Renal pelvis (tissue), 1 donor: ENCODE measurements at regions not wholly inside any gene's neighbourhood (a gene's known extent, or its start where the extent isn't known, plus 50 kb on each side); places are given as distances from the start of the nearest gene placed in this dataset.
"Not testable (repeated sequence)": the region's sequence is repeated elsewhere in the genome, so short reads cannot be mapped to it uniquely, and the experiment has no call there.

Source experiments
- DNase-seq: peaks from one replicate; pipeline ENCODE4 v3.0.0-alpha.2; 2013

DNA sequence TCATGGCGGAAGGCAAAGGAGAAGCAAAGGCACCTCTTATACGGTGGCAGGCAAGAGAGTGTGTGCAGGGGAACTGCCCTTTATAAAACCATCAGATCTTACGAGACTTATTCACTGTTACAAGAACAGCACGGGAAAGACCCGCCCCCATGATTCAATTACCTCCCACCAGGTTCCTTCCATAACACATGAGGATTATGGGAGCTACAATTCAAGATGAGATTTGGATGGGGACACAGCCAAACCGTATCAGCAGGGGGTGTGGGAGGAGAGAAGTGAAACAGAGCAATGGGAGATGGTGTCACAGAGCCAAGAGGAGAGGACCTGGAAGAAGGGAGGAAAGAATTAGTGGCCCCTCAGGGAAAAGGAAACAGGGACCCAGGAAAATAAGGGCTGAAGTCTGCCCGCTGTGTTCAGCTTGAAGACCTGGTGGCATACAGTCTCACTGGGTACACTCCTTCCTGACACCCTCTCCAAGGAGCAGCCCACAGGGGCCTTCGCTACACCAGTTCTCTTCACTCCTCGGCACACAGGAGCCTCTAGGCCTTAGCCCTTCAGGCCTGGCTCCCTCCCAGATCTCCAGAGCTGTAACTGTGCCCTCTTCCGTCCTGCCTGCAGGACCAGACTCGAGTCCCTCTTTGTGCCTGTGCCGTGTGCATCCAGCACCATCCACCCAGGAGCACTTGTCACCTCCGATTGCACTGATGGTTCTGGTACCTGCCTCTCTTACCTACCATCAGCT is 262.1 kb downstream of the EIPR1 start:
- DNase-seq = no peak

DNA sequence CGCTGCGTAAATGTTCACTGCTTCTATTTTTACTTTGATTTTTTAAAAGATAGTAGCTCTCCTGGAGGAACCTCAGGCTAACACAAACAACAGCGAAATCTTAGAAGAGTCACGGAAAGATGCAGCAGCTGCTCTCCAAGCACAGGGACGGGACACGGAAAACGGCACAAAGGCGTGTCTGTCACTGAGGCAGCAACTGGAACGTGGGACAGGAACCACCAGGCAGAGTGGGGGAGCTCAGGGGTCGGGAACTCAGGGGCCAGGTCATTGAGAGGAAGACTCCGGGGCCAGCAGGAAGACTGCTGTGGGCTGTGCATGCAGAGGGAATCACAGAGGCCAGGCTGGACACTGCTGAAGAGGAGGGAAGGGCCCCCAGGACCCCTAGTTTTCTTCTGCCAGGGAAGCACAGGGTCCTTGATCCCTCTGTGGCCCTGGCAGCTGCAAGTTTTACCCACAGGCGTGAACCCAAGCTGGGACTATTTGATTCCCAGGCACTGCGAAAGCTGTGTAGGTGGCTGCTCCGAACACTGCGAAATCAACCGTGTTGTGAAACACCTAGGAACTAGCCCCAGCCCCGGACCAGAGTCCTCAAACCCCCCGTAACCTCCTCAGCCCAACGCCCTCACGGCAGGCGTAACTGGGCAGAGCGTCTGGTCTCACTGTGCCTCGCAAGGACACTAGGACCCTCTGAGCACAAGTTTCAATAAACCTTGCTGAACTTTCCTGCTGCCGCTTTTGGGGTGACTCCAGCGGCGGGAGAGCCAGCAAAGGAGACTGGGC is 263.0 kb downstream of the EIPR1 start:
- no peak for DNase-seq

DNA sequence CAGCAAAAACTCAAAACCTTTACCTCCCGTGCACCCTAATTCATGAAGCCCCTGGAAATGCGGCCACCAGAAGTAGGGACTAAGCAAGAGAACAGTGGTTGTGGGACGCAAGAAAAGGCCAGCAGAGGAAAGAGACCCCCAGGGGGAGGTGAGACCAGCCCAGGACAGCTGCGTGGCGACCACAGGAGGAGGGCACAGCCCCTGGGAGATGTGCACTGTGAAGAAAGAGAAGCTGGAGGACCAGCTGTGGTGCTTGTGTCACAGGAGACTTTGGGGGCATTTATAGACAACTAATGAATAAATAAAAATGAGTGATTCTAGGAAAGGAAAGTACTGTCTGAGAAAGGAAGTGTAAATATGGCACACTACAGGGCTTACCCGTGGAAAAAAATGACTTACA is 263.8 kb downstream of the EIPR1 start:
- no peak for DNase-seq

DNA sequence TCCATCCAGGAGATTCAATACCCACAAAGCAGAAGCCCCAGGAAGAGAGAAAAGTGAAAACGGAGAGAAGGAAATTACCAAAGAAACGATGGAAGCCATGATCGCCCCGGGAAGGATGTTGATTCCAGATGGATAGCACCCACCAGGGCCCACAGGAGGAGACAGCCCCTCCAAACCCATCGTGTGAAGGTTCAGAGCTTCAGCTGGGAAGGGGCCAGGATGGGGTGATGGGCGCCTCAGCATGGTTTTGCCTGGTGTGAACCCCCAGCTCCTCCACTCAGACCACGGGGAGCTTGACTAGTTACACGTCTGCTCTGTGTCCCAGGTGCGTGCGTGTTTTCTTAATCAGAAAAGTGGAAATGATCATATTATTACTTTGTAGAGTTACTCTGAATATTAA is 264.5 kb downstream of the EIPR1 start:
- DNase-seq = no peak

DNA sequence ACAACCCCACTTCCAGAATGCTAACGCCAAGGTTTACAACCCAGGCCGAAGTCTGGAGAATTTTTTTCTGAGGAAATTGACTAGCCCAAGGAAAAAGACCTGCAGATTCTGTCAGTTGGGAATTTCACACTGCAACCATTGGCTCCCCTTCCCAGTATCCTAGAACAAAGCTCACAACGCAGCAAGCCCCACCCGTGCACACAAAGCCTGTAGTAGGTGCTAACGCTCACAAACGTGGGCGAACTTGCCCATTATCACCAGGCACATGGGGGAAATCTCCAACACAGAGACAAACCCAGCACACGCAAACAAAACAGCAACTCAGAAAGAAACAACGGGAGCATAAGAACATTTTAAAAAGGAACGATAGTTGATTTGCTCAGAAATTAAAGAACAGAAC is 265.1 kb downstream of the EIPR1 start:
- DNase-seq = no peak

DNA sequence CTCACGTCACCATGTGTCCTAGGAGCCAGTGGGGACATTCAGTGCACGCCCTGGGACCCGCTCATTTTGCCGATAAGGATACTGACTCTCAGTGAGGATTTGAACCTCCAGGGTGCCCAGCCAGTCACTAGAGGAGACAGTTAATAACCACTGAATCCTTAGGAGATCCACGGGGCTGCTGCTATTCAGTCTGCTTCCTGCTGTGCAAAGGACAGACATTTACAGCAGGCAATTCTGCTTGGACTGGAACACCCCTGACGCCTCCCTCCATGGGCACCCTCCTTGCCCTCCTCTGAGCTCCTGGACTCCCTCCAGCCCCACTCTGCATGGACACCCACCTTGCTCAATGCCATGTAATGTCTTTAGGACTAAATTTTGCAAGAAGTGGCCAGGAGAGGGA is 265.5 kb downstream of the EIPR1 start:
- DNase-seq = no peak

DNA sequence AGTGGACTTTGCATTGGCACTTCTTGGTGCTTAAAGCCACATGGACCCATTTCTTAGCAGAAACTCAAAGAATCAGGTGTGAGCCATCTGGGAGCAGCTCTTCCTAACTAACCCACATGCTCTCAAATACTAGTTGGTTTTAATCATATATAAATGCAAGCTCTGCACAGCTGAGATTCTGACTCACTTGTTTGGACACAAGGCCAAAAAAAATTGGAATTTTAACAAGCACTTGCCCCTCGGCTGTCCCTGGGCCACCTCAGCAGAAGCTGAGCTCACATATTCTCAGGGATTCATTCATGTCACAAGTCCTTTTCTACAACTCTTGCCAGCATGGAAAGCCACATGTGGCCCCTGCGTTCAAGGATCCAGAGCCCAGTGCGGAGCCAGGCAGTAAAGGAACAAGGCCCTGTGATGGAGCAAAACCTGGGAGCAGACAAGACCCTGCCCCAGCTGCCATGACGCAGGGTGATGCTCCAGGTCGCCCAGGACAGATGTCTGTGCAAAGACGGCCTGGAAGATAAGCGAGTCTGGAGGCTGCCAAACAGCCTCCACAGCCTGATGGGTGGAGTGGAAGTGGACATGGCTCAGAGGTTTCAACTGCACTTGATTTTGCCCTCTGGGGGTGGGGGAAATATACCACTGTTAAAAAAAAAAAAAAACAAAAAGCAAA is 266.5 kb downstream of the EIPR1 start:
- no peak for DNase-seq

DNA sequence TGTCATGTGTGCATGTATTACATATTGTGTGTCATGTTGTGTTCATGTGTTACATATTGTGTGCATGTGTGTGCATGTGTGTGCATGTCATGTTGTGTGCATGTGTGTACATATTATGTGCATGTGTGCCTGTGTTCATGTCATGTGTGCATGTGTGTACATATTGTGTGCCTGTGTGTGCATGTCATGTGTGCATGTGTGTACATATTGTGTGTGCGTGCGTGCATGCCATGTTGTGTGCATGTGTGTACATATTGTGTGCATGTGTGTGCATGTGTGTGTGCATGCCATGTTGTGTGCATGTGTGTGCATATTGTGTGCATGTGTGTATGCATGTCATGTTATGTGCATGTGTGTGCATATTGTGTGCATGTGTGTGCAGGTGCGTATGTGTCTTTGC is 267.1 kb downstream of the EIPR1 start:
- no peak for DNase-seq

DNA sequence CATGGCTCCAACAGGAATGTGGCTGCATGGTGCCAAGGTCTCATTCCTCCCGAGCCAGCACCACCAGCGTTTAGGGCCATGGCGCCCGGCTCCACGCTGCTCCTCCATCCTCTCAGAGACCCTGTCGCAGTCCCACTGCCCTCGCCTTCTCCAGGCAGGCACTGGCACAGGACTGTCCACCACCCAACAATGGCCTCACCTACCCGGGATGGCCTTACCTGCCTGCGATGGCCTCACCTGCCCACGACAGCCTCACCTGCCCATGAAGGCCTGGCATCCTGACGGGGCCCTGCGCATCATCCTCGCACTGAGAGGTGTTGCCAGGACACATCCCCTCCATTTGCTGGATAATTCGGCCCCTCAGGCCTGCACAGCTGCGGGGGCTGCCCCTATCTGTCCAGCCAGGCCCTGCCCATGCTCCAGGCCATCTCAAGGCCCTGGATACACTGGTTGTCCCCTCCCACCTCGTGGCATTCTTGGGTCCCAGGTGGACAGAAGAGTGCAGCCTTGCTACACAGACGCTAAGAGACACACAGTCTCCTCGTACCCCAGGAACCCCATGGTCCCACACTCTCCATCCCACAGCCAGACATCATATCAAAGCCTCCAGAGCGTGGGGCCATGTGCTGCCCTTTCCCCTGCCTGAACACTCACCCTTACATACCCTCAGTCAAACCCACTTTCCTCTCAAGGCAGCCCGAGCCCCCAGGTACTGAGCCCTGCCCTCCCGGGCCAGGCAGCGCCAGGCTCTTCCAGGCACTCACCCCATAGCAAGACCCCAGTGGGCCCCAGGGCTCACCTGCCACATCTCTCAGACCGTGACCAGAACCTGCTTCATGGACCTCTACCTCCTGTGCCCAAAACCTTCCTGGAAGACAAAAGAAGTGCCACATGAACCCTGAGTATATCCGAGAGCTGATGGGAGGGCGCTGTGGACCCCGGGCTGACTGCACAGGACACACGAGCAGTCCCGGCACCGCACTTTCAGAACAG is 268.6 kb downstream of the EIPR1 start:
- DNase-seq = no peak

DNA sequence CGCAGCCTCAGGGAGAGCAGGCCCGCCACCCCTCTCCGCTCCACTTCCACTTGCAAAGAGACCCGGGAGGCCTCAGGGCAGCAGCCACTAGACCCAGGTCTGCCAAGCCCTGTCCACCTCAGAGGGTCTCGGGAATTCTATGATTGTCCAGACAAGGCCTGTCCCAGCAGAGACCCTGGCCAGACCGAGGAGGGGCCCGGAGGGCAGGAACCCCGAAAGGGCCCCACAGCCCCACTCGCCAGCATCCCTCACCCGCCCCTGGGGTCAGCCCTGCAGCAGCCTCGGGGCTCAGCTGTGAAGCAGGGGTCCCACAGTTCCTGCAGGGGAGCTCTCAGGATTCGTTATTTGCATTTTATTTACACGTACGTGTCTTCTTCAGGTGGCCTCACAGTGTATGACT is 269.5 kb downstream of the EIPR1 start:
- no peak for DNase-seq

DNA sequence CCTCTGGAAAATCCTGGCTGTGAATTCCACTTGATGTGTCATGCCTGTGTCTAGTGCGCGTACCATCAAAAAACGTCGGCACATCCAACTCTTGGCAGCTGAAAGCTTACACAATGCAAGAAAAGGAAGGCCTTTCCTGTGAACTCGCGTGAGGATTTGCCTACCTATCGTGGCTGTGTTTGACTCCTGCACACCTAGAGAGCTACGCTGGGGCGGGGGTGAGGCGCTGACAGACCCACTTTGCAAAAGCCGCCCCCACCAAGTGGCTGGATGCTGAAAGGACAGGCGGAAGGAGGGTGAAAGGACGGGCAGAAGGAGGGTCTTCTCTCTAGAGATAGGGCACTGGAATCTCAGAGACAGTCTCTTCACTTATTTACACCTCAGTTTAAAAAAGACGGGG is 270.1 kb downstream of the EIPR1 start:
- no peak for DNase-seq

DNA sequence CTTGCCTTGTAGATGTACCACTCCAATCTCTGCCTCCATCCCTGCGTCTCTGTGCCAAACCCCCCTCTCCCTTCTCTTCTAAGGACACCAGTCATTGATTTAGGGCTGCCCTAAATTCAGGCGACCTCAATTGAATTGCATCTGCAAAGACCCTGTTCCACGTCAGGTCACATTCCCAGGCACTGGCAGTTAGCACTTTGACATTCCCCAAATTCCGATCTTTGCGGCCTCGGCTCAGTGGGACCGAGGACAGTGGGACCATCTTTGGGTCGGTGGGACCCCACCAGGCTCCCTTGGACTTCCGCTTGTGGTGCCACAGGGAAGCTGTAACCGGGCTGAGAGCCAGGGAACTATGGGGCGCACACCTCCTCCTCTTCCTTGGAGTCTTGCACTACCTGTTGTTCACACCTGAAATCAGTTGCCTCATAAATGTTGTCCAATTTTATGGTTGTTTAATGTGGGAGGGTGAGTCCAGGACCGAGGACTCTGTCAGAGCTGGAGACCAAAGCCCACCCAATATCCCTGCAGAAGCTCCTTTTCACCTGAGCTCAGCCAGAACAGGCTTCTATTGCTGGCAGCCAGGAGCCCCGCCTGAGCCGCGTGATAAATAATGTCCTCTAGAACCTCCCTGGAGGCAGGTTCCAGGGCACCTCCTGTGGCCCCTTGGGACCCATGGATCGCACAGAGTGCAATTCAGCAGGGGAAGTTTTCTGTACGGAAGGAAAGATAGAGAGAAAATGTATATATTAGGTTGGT is 271.6 kb downstream of the EIPR1 start:
- no peak for DNase-seq

DNA sequence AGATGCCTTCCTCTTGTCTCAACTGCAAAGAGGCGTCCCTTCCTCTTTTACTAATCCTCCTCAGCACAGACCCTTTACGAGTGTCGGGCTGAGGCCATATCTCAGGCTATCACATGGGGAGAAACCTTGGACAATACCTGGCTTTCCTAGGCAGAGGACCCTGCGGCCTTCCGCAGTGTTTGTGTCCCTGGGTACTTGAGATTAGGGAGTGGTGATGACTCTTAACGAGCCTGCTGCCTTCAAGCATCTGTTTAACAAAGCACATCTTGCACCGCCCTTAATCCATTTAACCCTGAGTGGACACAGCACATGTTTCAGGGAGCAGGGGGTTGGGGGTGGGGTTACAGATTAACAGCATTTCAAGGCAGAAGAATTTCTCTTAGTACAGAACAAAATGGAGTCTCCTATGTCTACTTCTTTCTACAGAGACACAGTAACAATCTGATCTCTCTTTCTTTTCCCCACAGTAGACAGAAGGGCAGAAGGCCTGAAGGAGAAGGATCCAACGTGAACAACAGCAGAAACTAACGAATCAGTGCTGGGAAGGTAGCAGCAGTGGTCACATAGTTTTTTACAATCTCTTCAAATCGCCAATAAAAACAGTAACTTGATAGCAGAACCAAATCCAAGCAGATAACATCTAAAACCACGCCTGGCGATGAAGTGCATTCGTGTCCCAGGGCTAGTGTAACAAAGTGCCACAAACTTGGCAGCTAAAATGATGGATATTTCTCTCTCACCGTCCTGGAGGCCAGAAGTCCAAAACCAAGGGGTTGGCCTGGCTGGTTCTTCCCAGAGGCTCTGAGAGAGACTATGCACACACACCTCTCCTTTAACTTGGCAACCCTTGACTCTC is 272.4 kb downstream of the EIPR1 start:
- not testable (repeated sequence) for DNase-seq

DNA sequence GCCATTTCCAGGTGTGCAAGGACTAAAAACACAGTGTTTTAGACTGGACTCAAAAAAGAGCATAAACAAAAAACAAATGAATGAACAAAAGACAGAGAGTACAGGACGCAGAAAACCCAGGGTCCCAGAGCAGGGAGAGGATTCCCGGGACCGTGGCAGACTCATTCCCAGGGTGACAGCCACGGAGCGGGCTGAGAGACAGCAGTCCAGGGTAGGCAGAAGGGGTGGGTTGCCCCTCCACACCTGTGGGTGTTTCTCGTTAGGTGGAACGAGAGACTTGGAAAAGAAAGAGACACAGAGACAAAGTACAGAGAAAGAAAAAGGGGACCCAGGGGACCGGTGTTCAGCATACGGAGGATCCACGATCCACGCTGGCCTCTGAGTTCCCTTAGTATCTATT is 273.4 kb downstream of the EIPR1 start:
- DNase-seq = no peak

DNA sequence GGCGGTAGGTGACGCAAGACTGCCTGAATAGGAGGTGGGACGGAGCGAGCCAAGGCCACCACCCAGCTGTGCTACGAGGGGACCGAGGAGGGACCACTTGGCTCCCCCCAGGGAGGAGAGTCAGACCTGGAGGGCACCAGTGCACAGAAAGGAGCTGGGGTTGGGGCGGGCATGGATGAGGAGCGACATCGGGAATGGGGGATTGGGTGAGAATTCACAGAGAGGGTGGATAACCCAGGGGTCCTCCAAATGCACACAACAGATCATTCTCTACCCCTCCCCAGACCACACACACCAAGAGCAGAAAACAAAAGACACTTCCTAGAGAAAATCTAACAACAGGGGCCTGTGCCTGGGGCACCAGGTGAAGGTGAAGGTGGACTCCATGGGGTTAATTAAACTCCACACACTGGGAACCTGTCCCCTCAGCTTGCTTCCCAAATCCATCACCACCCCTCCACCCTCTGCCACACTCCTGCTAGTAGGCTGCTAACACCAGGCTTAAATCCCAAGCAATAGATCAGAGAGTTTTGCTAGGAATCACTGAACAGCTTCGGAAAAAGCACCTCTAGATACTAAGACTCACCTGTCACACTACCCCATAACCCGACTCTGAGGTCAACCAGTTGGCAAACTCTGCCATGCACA is 274.6 kb downstream of the EIPR1 start:
- DNase-seq = no peak

DNA sequence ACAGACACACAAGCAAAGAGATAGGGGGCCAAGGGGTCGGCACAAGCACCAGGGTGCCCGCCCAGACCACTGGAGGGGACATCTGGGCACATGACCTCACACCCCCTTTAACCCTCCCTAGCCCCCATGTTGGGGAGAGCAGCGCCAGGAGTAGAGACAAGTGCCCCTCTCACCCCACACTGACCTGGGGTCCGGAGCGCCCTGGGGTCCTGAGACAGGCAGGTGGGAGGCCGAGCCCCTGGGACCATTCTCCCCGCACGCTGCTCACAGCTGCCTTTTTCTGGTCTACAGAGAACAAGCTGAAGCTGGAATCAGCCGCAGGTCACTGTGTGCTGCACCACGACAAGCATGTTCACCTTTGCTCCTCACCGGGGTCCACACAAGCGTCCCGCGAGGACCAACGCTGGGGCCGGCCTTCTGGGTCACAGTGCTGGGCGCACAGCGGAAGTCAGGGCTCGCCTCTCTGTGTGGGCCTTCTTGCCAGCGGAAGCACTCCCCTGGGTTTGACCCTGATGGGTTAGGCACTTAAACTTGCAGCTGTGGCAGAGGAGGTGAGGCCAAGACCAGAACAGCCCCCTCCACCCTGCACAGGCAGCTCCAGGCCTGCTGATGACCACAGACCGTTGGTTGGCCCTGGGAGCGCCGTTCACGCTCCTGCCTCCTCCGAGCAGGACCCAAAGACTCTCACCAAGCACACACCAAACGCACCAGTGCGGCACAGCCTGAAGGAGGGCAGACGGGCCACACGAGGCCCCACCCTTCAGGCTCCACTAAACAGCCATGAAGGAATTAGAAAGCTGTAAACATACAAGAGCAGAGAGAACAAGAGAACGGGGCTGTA is 275.3 kb downstream of the EIPR1 start:
- no peak for DNase-seq

DNA sequence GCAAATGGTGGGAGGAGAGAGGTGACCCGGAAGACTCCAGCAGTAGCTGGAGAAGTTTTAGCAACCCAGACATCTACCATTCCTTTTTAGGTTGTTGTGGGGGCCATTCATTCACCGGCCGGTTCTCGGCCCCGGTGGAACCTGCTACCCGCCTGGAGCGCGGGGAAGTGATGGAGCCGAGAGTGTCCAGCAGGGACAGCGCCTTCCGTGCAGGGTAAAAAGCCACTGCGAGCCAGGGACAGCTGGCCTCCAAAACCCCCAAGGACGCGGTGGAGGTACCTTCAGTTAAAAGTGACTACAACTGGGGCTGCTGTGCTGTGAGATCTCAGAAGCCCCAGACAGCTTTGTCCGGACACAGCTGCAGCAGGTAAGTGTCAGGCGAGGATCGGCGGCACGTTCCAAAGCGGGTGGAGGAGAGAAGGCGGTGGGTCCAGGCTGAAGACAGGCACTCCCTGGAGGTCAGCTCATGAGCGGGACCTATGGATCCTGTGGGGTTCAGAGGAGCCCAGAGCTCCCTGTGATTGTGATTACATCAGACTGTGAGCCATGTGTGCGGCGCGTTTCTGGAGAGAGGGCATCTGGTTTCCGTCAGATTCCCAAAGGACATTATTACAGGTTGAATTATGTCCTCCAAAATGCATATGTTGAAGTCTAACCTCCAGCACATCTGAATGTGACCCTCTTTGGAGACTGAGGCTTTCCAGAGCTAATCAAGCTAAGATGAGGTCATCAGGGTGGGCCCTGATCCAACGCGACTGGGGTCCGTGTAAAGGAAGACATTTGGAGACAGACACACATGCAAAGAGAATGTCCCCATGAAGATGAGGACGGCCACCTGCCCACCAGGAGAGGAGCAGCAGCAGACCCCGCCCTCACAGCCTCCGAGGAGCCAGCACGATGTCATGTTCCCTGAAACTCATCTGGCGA is 276.3 kb downstream of the EIPR1 start:
- DNase-seq = no peak
